K562 (cell line): ENCODE measurements at regions not wholly inside any gene's neighbourhood (a gene's known extent, or its start where the extent isn't known, plus 50 kb on each side); places are given as distances from the start of the nearest gene placed in this dataset.

Experiments used
- ATAC-seq: fragments of 200-7000 bp; cut with Tn5 transposase; 3 replicates; pipeline ENCODE4 v1.9.1; 2020; ENCODE audit warnings: moderate library complexity
- BruUV-seq: library from RNA; stranded (reverse); fragments of 400-500 nt; replicated peaks from 2 replicates; lab custom pipeline; 2021; lab: Mats Ljungman, UMichigan
- CTCF ChIA-PET: fragments of 300-600 bp; formaldehyde crosslinking; extraction: SDS; loops from one replicate; lab custom pipeline; 2021; ENCODE audit warnings: low intra/inter-chr PET ratio; lab: Yijun Ruan, JAX
- POLR2A ChIA-PET: fragments of 300-600, 350-650 bp; sonication (Branson Sonifier 250); formaldehyde crosslinking; extraction: SDS; loops from one replicate; lab custom pipeline; 2021; ENCODE audit warnings: antibody characterized with exemption, inconsistent platforms; lab: Yijun Ruan, JAX
- DNase-seq, 4 experiments: peaks; one replicate each; pipeline versions ENCODE4 v3.0.0 to v3.0.0-alpha.2; 2011 to 2018; ENCODE audit warnings: low spot score in 3 of 4, mixed read lengths in 3 of 4; ENCODE audit errors: extremely low read depth in 1 of 4
- FAIRE-seq: peaks from 2 replicates; lab custom pipeline; 2011; peaks lifted over from hg19 to GRCh38; lab: Jason Lieb, UNC
- H2AFZ ChIP-seq: 2 replicates; pipeline ENCODE4 v1.6.0; 2011; ENCODE audit warnings: low read depth, low read length, control low read depth, inconsistent platforms
- H3K27ac ChIP-seq: fragments of 200-600 bp; 3 replicates; pipeline ENCODE4 v1.8.0; 2011; ENCODE audit warnings: low read depth, mild to moderate bottlenecking, control low read depth, inconsistent platforms, low read length, moderate library complexity, mixed read lengths; ENCODE audit errors: extremely low read depth
- H3K27me3 ChIP-seq, 2 experiments: fragments of 300-600 bp in 1 of 2; 2 replicates in 1 of 2; 3 replicates in 1 of 2; pipeline versions ENCODE4 v1.6.0 to v1.8.0; 2011; ENCODE audit warnings: inconsistent platforms in 2 of 2, low read length in 2 of 2, mild to moderate bottlenecking in 1 of 2, mixed read lengths in 1 of 2, moderate library complexity in 1 of 2; ENCODE audit not compliant: control insufficient read depth in 2 of 2, insufficient read depth in 2 of 2
- H3K36me3 ChIP-seq: fragments of 300-600 bp; 3 replicates; pipeline ENCODE4 v1.8.0; 2011; ENCODE audit warnings: mild to moderate bottlenecking, low read length, inconsistent platforms; ENCODE audit not compliant: control insufficient read depth, insufficient read depth
- H3K4me1 ChIP-seq, 2 experiments: fragments of 200-600 bp in 1 of 2; replicated peaks in 1 of 2; 2 replicates in 1 of 2; 3 replicates in 1 of 2; pipeline versions ENCODE4 v1.5.1 to v1.8.0; 2011; ENCODE audit warnings: inconsistent platforms in 2 of 2, low read length in 2 of 2, mild to moderate bottlenecking in 1 of 2, mixed read lengths in 1 of 2, moderate library complexity in 1 of 2; ENCODE audit not compliant: control insufficient read depth in 2 of 2, insufficient read depth in 2 of 2
- H3K4me2 ChIP-seq: 2 replicates; pipeline ENCODE4 v1.6.1; 2011; ENCODE audit warnings: low read length, control low read depth, inconsistent platforms, mixed read lengths; ENCODE audit not compliant: insufficient read depth
- H3K4me3 ChIP-seq: fragments of 200-600 bp; sonication (generic), shearing (Covaris generic); 2 replicates; pipeline ENCODE4 v1.5.1; 2016; ENCODE audit warnings: control low read depth, inconsistent platforms
- H3K79me2 ChIP-seq: fragments of 200-600 bp; 3 replicates; pipeline ENCODE4 v1.8.0; 2011; ENCODE audit warnings: low read length, inconsistent platforms; ENCODE audit not compliant: control insufficient read depth, insufficient read depth
- H3K9ac ChIP-seq, 2 experiments: 2 replicates each; pipeline versions ENCODE4 v1.6.0 to v1.6.1; 2011; ENCODE audit warnings: low read depth in 2 of 2, low read length in 2 of 2, control low read depth in 1 of 2, inconsistent platforms in 1 of 2, mild to moderate bottlenecking in 1 of 2, mixed read lengths in 1 of 2; ENCODE audit not compliant: insufficient read depth in 1 of 2
- H3K9me1 ChIP-seq: one replicate; pipeline ENCODE4 v1.6.0; 2011; ENCODE audit warnings: inconsistent platforms, mild to moderate bottlenecking, low read length, moderate library complexity; ENCODE audit not compliant: control insufficient read depth, insufficient read depth
- H3K9me3 ChIP-seq: replicated peaks from 2 replicates; pipeline ENCODE4 v1.5.1; 2011; ENCODE audit warnings: low read depth, low read length, inconsistent platforms; ENCODE audit not compliant: control insufficient read depth, insufficient read depth
- H4K20me1 ChIP-seq: replicated peaks from 2 replicates; pipeline ENCODE4 v1.6.1; 2011; ENCODE audit warnings: low read length, inconsistent platforms, mixed read lengths; ENCODE audit not compliant: control insufficient read depth, insufficient read depth
- BCL6 ChIP-seq: fragments of 250-450 bp; sonication (Bioruptor Pico); IDR thresholded peaks from 2 replicates; pipeline ENCODE4 v1.4.0; 2020
- CAMTA2 ChIP-seq: fragments of 250-450 bp; sonication (Bioruptor Pico); conservative IDR thresholded peaks from 2 replicates; pipeline ENCODE4 v1.5.1; 2022
- EGR1 ChIP-seq: fragments of 450-650 bp; conservative IDR thresholded peaks from 2 replicates; pipeline ENCODE4 v1.6.1; 2017; ENCODE audit warnings: mild to moderate bottlenecking
- JUN ChIP-seq, 2 experiments: sonication (generic) in 1 of 2; formaldehyde crosslinking in 1 of 2; IDR thresholded peaks; 2 replicates each; pipeline versions ENCODE4 v1.6.1 to v1.8.0; 2012 to 2022; ENCODE audit warnings: borderline replicate concordance in 2 of 2, mild to moderate bottlenecking in 2 of 2, improper control_type of control experiment in 1 of 2, low read depth in 1 of 2, low read length in 1 of 2, missing genetic modification reagents in 1 of 2
- MAFF ChIP-seq: IDR thresholded peaks from 2 replicates; pipeline ENCODE4 v1.6.1; 2012; ENCODE audit warnings: low read length, improper control_type of control experiment
- MCM2 ChIP-seq: fragments of 450-650 bp; IDR thresholded peaks from 2 replicates; pipeline ENCODE4 v1.6.1; 2017; ENCODE audit warnings: low read depth, mild to moderate bottlenecking
- PHTF2 ChIP-seq: fragments of 250-450 bp; sonication (Bioruptor Pico); IDR thresholded peaks from 2 replicates; pipeline ENCODE4 v1.5.0; 2021; ENCODE audit warnings: mild to moderate bottlenecking
- SP1 ChIP-seq: sonication (generic); formaldehyde crosslinking; IDR thresholded peaks from 2 replicates; pipeline ENCODE4 v1.8.1; 2022; ENCODE audit warnings: mild to moderate bottlenecking, missing genetic modification reagents
- XRCC4 ChIP-seq: IDR thresholded peaks from one replicate; pipeline ENCODE4 v1.6.1; 2011; ENCODE audit not compliant: insufficient read depth, insufficient read length; ENCODE audit errors: extremely low read depth
- ZBTB26 ChIP-seq: fragments of 450-650 bp; formaldehyde crosslinking; IDR thresholded peaks from 2 replicates; pipeline ENCODE4 v1.4.0; 2022; ENCODE audit warnings: missing genetic modification characterization
- ZBTB34 ChIP-seq: fragments of 250-450 bp; sonication (Bioruptor Pico); IDR thresholded peaks from 2 replicates; pipeline ENCODE4 v1.8.0; 2021; ENCODE audit warnings: mild to moderate bottlenecking, moderate library complexity
- ZNF318 ChIP-seq, 2 experiments: fragments of 450-650 bp; IDR thresholded peaks; 2 replicates each; pipeline ENCODE4 v1.6.1; 2016; ENCODE audit warnings: mild to moderate bottlenecking in 2 of 2, borderline replicate concordance in 1 of 2, low read depth in 1 of 2, moderate library complexity in 1 of 2
- WGBS: fragments of 100-300 bp; shearing (Covaris generic); methylation state at CpG from one replicate; pipeline ENCODE4 v1.1.6; 2016; ENCODE audit warnings: low coverage, mixed read lengths; ENCODE audit not compliant: insufficient coverage; ENCODE audit errors: missing lambda C conversion rate; 5-methylcytosine and 5-hydroxymethylcytosine counted together
- in situ Hi-C: fragments of 300-500 bp; cut with MboI; formaldehyde crosslinking; loops from 4 replicates; pipeline ENCODE4 v1.15.0; 2018; ENCODE audit warnings: inconsistent platforms, mixed read lengths
- intact Hi-C: fragments of 100-400 bp; cut with micrococcal nuclease; formaldehyde crosslinking; loops from 2 replicates; pipeline ENCODE4 v1.14.2; 2022

GRCh38 chr4:73685052-73685451, 55.3 kb upstream of the CXCL8 start (continued):
- TF ChIP-seq JUN (IDR thresholded peaks at IDR 0.05; ENCODE audit: borderline replicate concordance, low read depth, low read length) (no peak), JUN (CRISPR knock-in tag; IDR thresholded peaks at IDR 0.05; ENCODE audit: borderline replicate concordance) (no peak), EGR1 (no peak), PHTF2 (CRISPR knock-in tag) (no peak), XRCC4 (no peak), MAFF (no peak), CAMTA2 (CRISPR knock-in tag) (no peak), SP1 (no peak), BCL6 (CRISPR knock-in tag) (no peak)
- TF ChIP-seq, all 486 proteins: peak for 0

GRCh38 chr4:73687421-73687820, 52.9 kb upstream of the CXCL8 start:
- ChIA-PET CTCF (no interaction called here), POLR2A (interaction anchor here (0.7 kb wide), 1 partner anchor 171 kb away, joined by 3 read pairs; no protein-coding TSS in a partner anchor)
- no peak for ATAC-seq
- no peaks in the 10 kb centered on the region for H3K9me3 ChIP-seq
- intact Hi-C loops: no loop called here
- no peaks in the 10 kb centered on the region for H3K36me3 ChIP-seq
- no peaks in the 10 kb centered on the region for H3K4me1 ChIP-seq
- WGBS: 80% methylated on average over 1 of the region's 1 CpG
- no peak for DNase-seq
- H3K9me1 ChIP-seq: no peaks in the 10 kb centered on the region
- no peak for FAIRE-seq
- no TSS peak for BruUV-seq
- H3K4me2 ChIP-seq: no peak overlapping the region
- no peak overlapping the region for H3K9ac ChIP-seq
- no peak overlapping the region for H3K4me3 ChIP-seq
- no peaks in the 10 kb centered on the region for H3K79me2 ChIP-seq
- H4K20me1 ChIP-seq: no peaks in the 10 kb centered on the region
- in situ Hi-C loops: no loop called here
- H3K27me3 ChIP-seq: no peaks in the 10 kb centered on the region
- no peak overlapping the region for H3K27ac ChIP-seq
- no peak overlapping the region for H2AFZ ChIP-seq
- no peak for TF ChIP-seq ZBTB34 (CRISPR knock-in tag)
- TF ChIP-seq MCM2: no peak
- TF ChIP-seq ZNF318 (IDR thresholded peaks at IDR 0.05; ENCODE audit: borderline replicate concordance in 1 of 2, low read depth in 1 of 2): no peak
- TF ChIP-seq ZBTB26 (CRISPR knock-in tag): no peak
